Liver (tissue), 3 donors: ENCODE measurements at regions not wholly inside any gene's neighbourhood (a gene's known extent, or its start where the extent isn't known, plus 50 kb on each side); places are given as distances from the start of the nearest gene placed in this dataset.

ENCODE experiments used
- CTCF ChIP-seq: fragments of 150-350 bp; IDR thresholded peaks from 2 replicates; pipeline ENCODE4 v1.5.1; 2017; ENCODE audit warnings: improper control_type of control experiment, low read depth, low read length; ENCODE audit not compliant: missing input control
- JUND ChIP-seq, 2 donors: IDR thresholded peaks; 2 replicates each; pipeline ENCODE4 v1.6.1; 2016; ENCODE audit warnings: antibody characterized with exemption in 2 of 2
- RAD21 ChIP-seq, 2 donors: IDR thresholded peaks; 2 replicates each; pipeline ENCODE4 v1.6.1; 2016; ENCODE audit warnings: antibody characterized with exemption in 2 of 2, mild to moderate bottlenecking in 2 of 2
- RXRA ChIP-seq, 2 donors: IDR thresholded peaks; 2 replicates each; pipeline ENCODE4 v1.6.1; 2017 to 2018; ENCODE audit warnings: antibody characterized with exemption in 2 of 2, mild to moderate bottlenecking in 1 of 2
- TAF1 ChIP-seq: conservative IDR thresholded peaks from 2 replicates; pipeline ENCODE4 v1.6.1; 2016; ENCODE audit warnings: antibody characterized with exemption, mild to moderate bottlenecking
- donor health status: healthy.
- donor health status: healthy.

GRCh38 chr18:42670860-42671259, 444.6 kb downstream of the RIT2 start:
- TF ChIP-seq RAD21 (IDR thresholded peaks at IDR 0.05), result no peak
- TF ChIP-seq JUND (IDR thresholded peaks at IDR 0.05), result no peak
- no peak for TF ChIP-seq CTCF
- no peak for TF ChIP-seq TAF1
- no peak for TF ChIP-seq RXRA (IDR thresholded peaks at IDR 0.05)
